OCI-LY7 (cell line): ENCODE measurements at regions not wholly inside any gene's neighbourhood (a gene's known extent, or its start where the extent isn't known, plus 50 kb on each side); places are given as distances from the start of the nearest gene placed in this dataset.

Source experiments
- BruUV-seq: library from RNA; stranded (reverse); fragments of 400-500 nt; replicated peaks from 2 replicates; lab custom pipeline; 2021; lab: Mats Ljungman, UMichigan
- CTCF ChIA-PET: fragments of 300-600 bp; sonication (Branson Sonifier 250); formaldehyde crosslinking; loops from one replicate; lab custom pipeline; 2022; ENCODE audit warnings: antibody characterized with exemption; ENCODE audit not compliant: unreplicated experiment; lab: Charles Lee
- POLR2A ChIA-PET: fragments of 300-600 bp; sonication (Branson Sonifier 250); formaldehyde crosslinking; loops from one replicate; lab custom pipeline; 2022; ENCODE audit warnings: antibody characterized with exemption; lab: Charles Lee
- DNase-seq: peaks from one replicate; pipeline ENCODE4 v3.0.0-alpha.2; 2015; ENCODE audit warnings: low spot score
- H2AFZ ChIP-seq: fragments of 200-600 bp; sonication (generic), shearing (Covaris generic); 2 replicates; pipeline ENCODE4 v1.6.1; 2014; ENCODE audit warnings: mild to moderate bottlenecking, antibody characterized with exemption, low read length, moderate library complexity
- H3K27ac ChIP-seq: fragments of 200-600 bp; sonication (generic); 2 replicates; pipeline ENCODE4 v1.5.1; 2014; ENCODE audit warnings: mixed run types, low read depth, mild to moderate bottlenecking, moderate library complexity, low read length, inconsistent platforms; ENCODE audit not compliant: poor library complexity, severe bottlenecking
- H3K36me3 ChIP-seq: fragments of 200-600 bp; sonication (generic); 2 replicates; pipeline ENCODE4 v1.6.1; 2014; ENCODE audit warnings: mild to moderate bottlenecking, antibody characterized with exemption, low read length, moderate library complexity, mixed read lengths; ENCODE audit not compliant: insufficient read depth
- H3K4me1 ChIP-seq: fragments of 200-600 bp; sonication (generic); 2 replicates; pipeline ENCODE4 v1.5.1; 2014; ENCODE audit warnings: mild to moderate bottlenecking, low read length; ENCODE audit not compliant: insufficient read depth, poor library complexity, severe bottlenecking
- H3K4me2 ChIP-seq: fragments of 200-600 bp; sonication (generic); 2 replicates; pipeline ENCODE4 v1.6.1; 2014; ENCODE audit warnings: mild to moderate bottlenecking, low read length
- H3K4me3 ChIP-seq: fragments of 200-600 bp; sonication (generic); 2 replicates; pipeline ENCODE4 v1.5.1; 2014; ENCODE audit warnings: mild to moderate bottlenecking, low read depth, low read length; ENCODE audit not compliant: poor library complexity, severe bottlenecking
- H3K79me2 ChIP-seq: fragments of 200-600 bp; sonication (generic); 2 replicates; pipeline ENCODE4 v1.6.1; 2016; ENCODE audit warnings: low read depth, mild to moderate bottlenecking, low read length, moderate library complexity, mixed read lengths; ENCODE audit not compliant: insufficient read depth
- H3K9me2 ChIP-seq: fragments of 200-600 bp; sonication (generic); 2 replicates; pipeline ENCODE4 v1.6.1; 2016; ENCODE audit warnings: mild to moderate bottlenecking, low read length, mixed read lengths; ENCODE audit not compliant: insufficient read depth
- H3K9me3 ChIP-seq: fragments of 200-600 bp; sonication (generic); 2 replicates; pipeline ENCODE4 v1.6.1; 2014; ENCODE audit warnings: mild to moderate bottlenecking, mixed run types, low read length, mixed read lengths
- H4K20me1 ChIP-seq: fragments of 200-600 bp; sonication (generic); 2 replicates; pipeline ENCODE4 v1.6.1; 2014; ENCODE audit warnings: mild to moderate bottlenecking, antibody characterized with exemption, low read length, moderate library complexity, mixed read lengths; ENCODE audit not compliant: insufficient read depth
- EZH2phosphoT487 ChIP-seq: fragments of 200-600 bp; sonication (generic); IDR thresholded peaks from 2 replicates; pipeline ENCODE4 v1.6.1; 2018; ENCODE audit warnings: low read depth, borderline replicate concordance, mild to moderate bottlenecking, mixed run types, antibody characterized with exemption, low read length, moderate library complexity, mixed read lengths
- intact Hi-C: fragments of 100-400 bp; cut with micrococcal nuclease; formaldehyde crosslinking; loops from one replicate; pipeline ENCODE4 v1.10.0; 2022; ENCODE audit not compliant: unreplicated experiment
- TF ChIP-seq, protein P1 (sequence below): fragments of 200-600 bp; sonication (generic); conservative IDR thresholded peaks from 2 replicates; pipeline ENCODE4 v1.5.1; 2014; ENCODE audit warnings: mild to moderate bottlenecking, antibody characterized with exemption, low read length, moderate library complexity, mixed read lengths

GRCh38 chr20:47971058-47971791, 185.9 kb upstream of the SULF2 start:
- Histone ChIP-seq H3K79me2 (no peaks in the 10 kb centered on the region), H4K20me1 (no peaks in the 10 kb centered on the region), H3K4me1 (peaks cover 43% of the 10 kb centered on the region), H2AFZ (no peak overlapping the region), H3K9me2 (no peaks in the 10 kb centered on the region), H3K4me2 (no peak overlapping the region), H3K9me3 (peaks cover 8% of the 10 kb centered on the region; the same call in 1 of the 2 replicates), H3K36me3 (no peaks in the 10 kb centered on the region; the same call in 1 of the 2 replicates), H3K4me3 (no peak overlapping the region), H3K27ac (no peak overlapping the region)
- CTCF ChIA-PET: no interaction called here
- TF ChIP-seq EZH2phosphoT487: no peak
- TF ChIP-seq, protein P1, sequence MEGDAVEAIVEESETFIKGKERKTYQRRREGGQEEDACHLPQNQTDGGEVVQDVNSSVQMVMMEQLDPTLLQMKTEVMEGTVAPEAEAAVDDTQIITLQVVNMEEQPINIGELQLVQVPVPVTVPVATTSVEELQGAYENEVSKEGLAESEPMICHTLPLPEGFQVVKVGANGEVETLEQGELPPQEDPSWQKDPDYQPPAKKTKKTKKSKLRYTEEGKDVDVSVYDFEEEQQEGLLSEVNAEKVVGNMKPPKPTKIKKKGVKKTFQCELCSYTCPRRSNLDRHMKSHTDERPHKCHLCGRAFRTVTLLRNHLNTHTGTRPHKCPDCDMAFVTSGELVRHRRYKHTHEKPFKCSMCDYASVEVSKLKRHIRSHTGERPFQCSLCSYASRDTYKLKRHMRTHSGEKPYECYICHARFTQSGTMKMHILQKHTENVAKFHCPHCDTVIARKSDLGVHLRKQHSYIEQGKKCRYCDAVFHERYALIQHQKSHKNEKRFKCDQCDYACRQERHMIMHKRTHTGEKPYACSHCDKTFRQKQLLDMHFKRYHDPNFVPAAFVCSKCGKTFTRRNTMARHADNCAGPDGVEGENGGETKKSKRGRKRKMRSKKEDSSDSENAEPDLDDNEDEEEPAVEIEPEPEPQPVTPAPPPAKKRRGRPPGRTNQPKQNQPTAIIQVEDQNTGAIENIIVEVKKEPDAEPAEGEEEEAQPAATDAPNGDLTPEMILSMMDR: no peak
- intact Hi-C loops: no loop called here
- DNase-seq: no peak
- POLR2A ChIA-PET: no interaction called here
- no TSS peak for BruUV-seq

DNA sequence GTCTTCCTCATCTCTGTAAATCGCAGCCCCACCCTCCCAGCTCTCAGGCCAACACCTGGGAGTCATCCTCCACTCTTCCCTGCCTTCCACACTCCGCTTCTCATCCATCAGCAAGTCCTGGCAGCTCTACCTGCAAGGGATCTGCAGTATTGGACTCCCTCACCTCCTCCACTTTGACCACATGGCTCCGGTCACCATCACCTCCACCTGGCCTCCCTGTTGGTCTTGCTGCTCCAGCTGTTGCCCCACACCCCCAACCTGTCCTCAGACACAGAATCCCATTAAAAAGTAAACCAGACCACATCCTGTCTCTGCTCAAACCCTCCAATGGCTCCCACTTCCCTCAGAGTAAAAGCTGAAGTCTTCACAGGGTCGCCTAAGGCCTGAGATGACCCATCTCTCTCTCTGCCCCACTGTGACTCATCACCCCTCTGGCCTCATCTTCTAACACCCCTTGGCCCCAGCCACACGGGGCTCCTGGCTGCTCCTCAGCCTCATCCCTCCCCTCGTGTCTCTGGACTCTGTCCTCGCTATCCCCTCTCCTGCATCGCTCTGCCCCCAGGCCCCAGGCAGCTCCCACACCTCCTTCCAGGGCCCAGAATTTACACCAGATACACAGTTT, 185.1 kb upstream of the SULF2 start:
- no peaks in the 10 kb centered on the region for H3K79me2 ChIP-seq
- H3K4me2 ChIP-seq: no peak overlapping the region
- TF ChIP-seq, protein P1: no peak
- no peak for TF ChIP-seq EZH2phosphoT487
- no peak overlapping the region for H3K27ac ChIP-seq
- no TSS peak for BruUV-seq
- no peaks in the 10 kb centered on the region for H3K9me2 ChIP-seq
- H3K4me1 ChIP-seq: peaks cover 35% of the 10 kb centered on the region
- H3K4me3 ChIP-seq: no peak overlapping the region
- intact Hi-C loops: no loop called here
- no peaks in the 10 kb centered on the region; the same call in 1 of the 2 replicates for H3K36me3 ChIP-seq
- CTCF ChIA-PET: no interaction called here
- POLR2A ChIA-PET: interaction anchor here (0.6 kb wide), 1 partner anchor 75 kb away, joined by 3 read pairs; no protein-coding TSS in a partner anchor
- H4K20me1 ChIP-seq: no peaks in the 10 kb centered on the region
- peaks cover 8% of the 10 kb centered on the region; the same call in 1 of the 2 replicates for H3K9me3 ChIP-seq
- peak overlapping the region; percentile 2; the same call in 1 of the 2 replicates for H2AFZ ChIP-seq
- peak; percentile 20 for DNase-seq
